Small intestine (tissue), 7 donors: ENCODE measurements at regions not wholly inside any gene's neighbourhood (a gene's known extent, or its start where the extent isn't known, plus 50 kb on each side); places are given as distances from the start of the nearest gene placed in this dataset.

Experiments used
- DNase-seq, 2 donors: peaks; one replicate each; pipeline versions ENCODE4 v3.0.0 to v3.0.0-alpha.2; 2013
- FAIRE-seq: peaks from 2 replicates; lab custom pipeline; 2012; peaks lifted over from hg19 to GRCh38; lab: Jason Lieb, UNC
- H3K27ac ChIP-seq, 3 donors: one replicate each; pipeline ENCODE4 v1.5.1; 2013; ENCODE audit warnings: low read length in 2 of 3, mild to moderate bottlenecking in 2 of 3, control low read depth in 1 of 3, inconsistent platforms in 1 of 3, low read depth in 1 of 3, moderate library complexity in 1 of 3
- H3K27me3 ChIP-seq, 3 donors: one replicate each; pipeline ENCODE4 v1.6.1; 2013; ENCODE audit warnings: low read length in 3 of 3, inconsistent platforms in 1 of 3; ENCODE audit not compliant: control insufficient read depth in 3 of 3, insufficient read depth in 3 of 3
- H3K36me3 ChIP-seq, 3 donors: one replicate each; pipeline ENCODE4 v1.6.1; 2013; ENCODE audit warnings: low read length in 3 of 3, inconsistent platforms in 1 of 3, low read depth in 1 of 3, mild to moderate bottlenecking in 1 of 3, moderate library complexity in 1 of 3; ENCODE audit not compliant: control insufficient read depth in 3 of 3, insufficient read depth in 2 of 3
- H3K4me1 ChIP-seq, 3 donors: one replicate each; pipeline ENCODE4 v1.6.1; 2013; ENCODE audit warnings: low read length in 2 of 3, inconsistent platforms in 1 of 3, low read depth in 1 of 3, mild to moderate bottlenecking in 1 of 3, moderate library complexity in 1 of 3; ENCODE audit not compliant: control insufficient read depth in 3 of 3, insufficient read depth in 2 of 3
- H3K4me3 ChIP-seq, 3 donors: one replicate each; pipeline ENCODE4 v1.5.1; 2013; ENCODE audit warnings: low read length in 3 of 3, control low read depth in 1 of 3, inconsistent platforms in 1 of 3, low read depth in 1 of 3, mild to moderate bottlenecking in 1 of 3, moderate library complexity in 1 of 3
- H3K9me3 ChIP-seq, 2 donors: one replicate each; pipeline ENCODE4 v1.6.1; 2013; ENCODE audit warnings: low read depth in 1 of 2, low read length in 1 of 2; ENCODE audit not compliant: control insufficient read depth in 2 of 2, insufficient read depth in 1 of 2
- WGBS, 3 donors: extraction: QIAGEN DNeasy Blood & Tissue Kit; methylation state at CpG; one replicate each; pipeline ENCODE4 v1.1.7; 2013; 5-methylcytosine and 5-hydroxymethylcytosine counted together
- donor health status: healthy with polysubstance abuse.
- donor health status: control.
- donor health status: control.
- donor health status: Bipolar disorder and iron deficiency.
- donor health status: healthy.

- Histone ChIP-seq H3K27ac (no peak overlapping the region), H3K27me3 (peaks cover 0 to 56% (median 22%) of the 10 kb centered on the region in 3 donors), H3K4me3 (no peak overlapping the region), H3K9me3 (no peaks in the 10 kb centered on the region), H3K36me3 (no peaks in the 10 kb centered on the region), H3K4me1 (no peaks in the 10 kb centered on the region)
- WGBS, 3 donors = 4 to 10% (median 7%) methylated on average over 52 to 53 of the region's 53 CpGs
- peak in 1 of 2 donors; percentile 10 for DNase-seq
- no peak for FAIRE-seq
Measured at GRCh38 chr3:44021651-44022594, 219.8 kb upstream of the TOPAZ1 start.

- FAIRE-seq (no peak), DNase-seq (no peak)
- H3K4me1 ChIP-seq = no peaks in the 10 kb centered on the region
- H3K9me3 ChIP-seq = no peaks in the 10 kb centered on the region
- no peaks in the 10 kb centered on the region for H3K36me3 ChIP-seq
- H3K27me3 ChIP-seq = peaks cover 0 to 59% (median 25%) of the 10 kb centered on the region in 3 donors
- no peak overlapping the region for H3K27ac ChIP-seq
- H3K4me3 ChIP-seq = no peak overlapping the region
- WGBS, 3 donors = 76 to 88% (median 77%) methylated on average over 11 of the region's 11 CpGs
Measured at GRCh38 chr3:44023961-44024593, 217.6 kb upstream of the TOPAZ1 start.

- no peak for FAIRE-seq
- Histone ChIP-seq H3K9me3 (no peaks in the 10 kb centered on the region), H3K27me3 (peaks cover 0 to 40% (median 15%) of the 10 kb centered on the region in 3 donors), H3K4me1 (no peaks in the 10 kb centered on the region), H3K4me3 (no peak overlapping the region), H3K27ac (no peak overlapping the region), H3K36me3 (no peaks in the 10 kb centered on the region)
- 65 to 81% (median 78%) methylated on average over 5 of the region's 5 CpGs for WGBS, 3 donors
- no peak for DNase-seq
Measured at GRCh38 chr3:44026220-44026865, 215.3 kb upstream of the TOPAZ1 start.

DNA sequence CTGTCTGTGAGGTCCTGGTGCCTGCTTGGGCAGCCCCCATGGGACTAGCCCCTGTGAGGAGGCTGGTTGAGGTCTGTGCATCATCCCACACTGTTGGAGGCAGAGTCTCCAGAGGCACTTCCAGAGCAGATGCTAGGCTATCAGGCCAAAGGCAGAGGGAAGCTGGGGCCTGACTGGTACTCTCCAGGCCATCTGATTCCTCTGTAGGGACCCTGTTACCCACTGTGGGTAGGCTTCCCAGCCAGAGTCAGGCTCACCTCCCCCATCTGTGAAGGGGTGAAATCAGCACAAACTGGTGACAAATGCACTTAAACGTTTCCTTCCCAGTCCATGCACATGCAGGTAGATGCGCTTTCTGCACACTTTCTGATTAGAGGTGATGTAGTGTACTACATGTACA lies 212.6 kb upstream of the TOPAZ1 start:
- Histone ChIP-seq H3K4me3 (no peak overlapping the region), H3K36me3 (no peaks in the 10 kb centered on the region), H3K9me3 (no peaks in the 10 kb centered on the region), H3K27ac (no peak overlapping the region), H3K27me3 (peaks cover 0 to 27% (median 5%) of the 10 kb centered on the region in 3 donors), H3K4me1 (no peaks in the 10 kb centered on the region)
- 74 to 92% (median 88%) methylated on average over 2 of the region's 2 CpGs for WGBS, 3 donors
- DNase-seq (no peak), FAIRE-seq (no peak)

- DNase-seq = no peak
- no peaks in the 10 kb centered on the region for H3K9me3 ChIP-seq
- H3K27me3 ChIP-seq = peaks cover 0 to 29% (median 4%) of the 10 kb centered on the region in 3 donors
- no peak for FAIRE-seq
- H3K4me3 ChIP-seq = no peak overlapping the region
- no peak overlapping the region for H3K27ac ChIP-seq
- H3K4me1 ChIP-seq = no peaks in the 10 kb centered on the region
- WGBS, 3 donors = 87% methylated on average over 7 of the region's 7 CpGs
- no peaks in the 10 kb centered on the region for H3K36me3 ChIP-seq
Measured at GRCh38 chr3:44030285-44030684, 211.4 kb upstream of the TOPAZ1 start.

- DNase-seq = no peak
- Histone ChIP-seq H3K27ac (no peak overlapping the region), H3K36me3 (no peaks in the 10 kb centered on the region), H3K4me1 (no peaks in the 10 kb centered on the region), H3K4me3 (no peak overlapping the region), H3K27me3 (peaks cover 0 to 29% (median 4%) of the 10 kb centered on the region in 3 donors), H3K9me3 (no peaks in the 10 kb centered on the region)
- no peak for FAIRE-seq
- 56 to 75% (median 68%) methylated on average over 1 of the region's 1 CpG for WGBS, 3 donors
Measured at GRCh38 chr3:44030687-44031305, 210.9 kb upstream of the TOPAZ1 start.

- H3K36me3 ChIP-seq = no peaks in the 10 kb centered on the region
- no peak for DNase-seq
- no peak overlapping the region for H3K4me3 ChIP-seq
- no peaks in the 10 kb centered on the region for H3K9me3 ChIP-seq
- no peak for FAIRE-seq
- H3K4me1 ChIP-seq = no peaks in the 10 kb centered on the region
- H3K27me3 ChIP-seq = peaks cover 0 to 22% (median 4%) of the 10 kb centered on the region in 3 donors
- WGBS, 3 donors = 78 to 80% (median 79%) methylated on average over 16 of the region's 16 CpGs
- H3K27ac ChIP-seq = no peak overlapping the region
Measured at GRCh38 chr3:44031387-44032380, 210.0 kb upstream of the TOPAZ1 start.
